GM12891 (cell line): ENCODE measurements at regions not wholly inside any gene's neighbourhood (a gene's known extent, or its start where the extent isn't known, plus 50 kb on each side); places are given as distances from the start of the nearest gene placed in this dataset.

Experiments used
- POLR2A ChIP-seq: IDR thresholded peaks from 2 replicates; pipeline ENCODE4 v1.6.1; 2011; ENCODE audit warnings: low read depth, low read length, control low read depth
- POLR2AphosphoS5 ChIP-seq: IDR thresholded peaks from 2 replicates; pipeline ENCODE4 v1.6.1; 2011; ENCODE audit warnings: low read depth, low read length, control low read depth
- POU2F2 ChIP-seq: IDR thresholded peaks from 2 replicates; pipeline ENCODE4 v1.6.1; 2011; ENCODE audit warnings: low read depth, mild to moderate bottlenecking, control low read depth, low read length, moderate library complexity
- SPI1 ChIP-seq: IDR thresholded peaks from 2 replicates; pipeline ENCODE4 v1.6.1; 2011; ENCODE audit warnings: low read depth, low read length, control low read depth
- TAF1 ChIP-seq: IDR thresholded peaks from 2 replicates; pipeline ENCODE4 v1.6.1; 2011; ENCODE audit warnings: low read depth, low read length, control low read depth

GRCh38 chr16:74199066-74199841 is 97.4 kb upstream of the PSMD7 start:
- TF ChIP-seq POLR2AphosphoS5, result no peak
- TF ChIP-seq POU2F2, result no peak
- no peak for TF ChIP-seq POLR2A
- TF ChIP-seq SPI1, result no peak
- TF ChIP-seq TAF1, result no peak
